HEK293T (cell line): ENCODE measurements at regions not wholly inside any gene's neighbourhood (a gene's known extent, or its start where the extent isn't known, plus 50 kb on each side); places are given as distances from the start of the nearest gene placed in this dataset.
A peak's percentile ranks its signal among the peaks of the same experiment; 100 is the strongest.

Experiments
- CTCF ChIA-PET: fragments of 350-600 bp; formaldehyde crosslinking; extraction: SDS; loops from one replicate; lab custom pipeline; 2021; ENCODE audit warnings: antibody characterized with exemption, inconsistent platforms; lab: Yijun Ruan, JAX
- POLR2A ChIA-PET: fragments of 350-600 bp; formaldehyde crosslinking; extraction: SDS; loops from one replicate; lab custom pipeline; 2020; ENCODE audit warnings: antibody characterized with exemption, inconsistent platforms; lab: Yijun Ruan, JAX
- DNase-seq: peaks from one replicate; pipeline ENCODE4 v3.0.0; 2012; ENCODE audit warnings: mixed read lengths; ENCODE audit errors: extremely low spot score
- ARNT ChIP-seq: fragments of 450-650 bp; IDR thresholded peaks from 2 replicates; pipeline ENCODE4 v1.6.1; 2017; ENCODE audit warnings: mild to moderate bottlenecking
- BHLHE40 ChIP-seq: fragments of 450-650 bp; IDR thresholded peaks from 2 replicates; pipeline ENCODE4 v1.6.1; 2016; ENCODE audit warnings: mild to moderate bottlenecking, moderate library complexity, borderline replicate concordance
- CTBP1 ChIP-seq: fragments of 450-650 bp; IDR thresholded peaks from 2 replicates; pipeline ENCODE4 v1.6.1; 2016; ENCODE audit warnings: borderline replicate concordance
- ELF4 ChIP-seq: fragments of 450-650 bp; IDR thresholded peaks from 2 replicates; pipeline ENCODE4 v1.6.1; 2017; ENCODE audit warnings: antibody characterized with exemption
- FOXA1 ChIP-seq: fragments of 450-650 bp; IDR thresholded peaks from 2 replicates; pipeline ENCODE4 v1.6.1; 2016; ENCODE audit warnings: mild to moderate bottlenecking
- FOXK2 ChIP-seq: fragments of 450-650 bp; IDR thresholded peaks from 2 replicates; pipeline ENCODE4 v1.6.1; 2016; ENCODE audit warnings: mild to moderate bottlenecking
- FOXM1 ChIP-seq: fragments of 450-650 bp; IDR thresholded peaks from 2 replicates; pipeline ENCODE4 v1.6.1; 2017; ENCODE audit warnings: mild to moderate bottlenecking, borderline replicate concordance
- HDGF ChIP-seq: fragments of 450-650 bp; IDR thresholded peaks from 2 replicates; pipeline ENCODE4 v1.6.1; 2017; ENCODE audit warnings: antibody characterized with exemption, borderline replicate concordance
- L3MBTL2 ChIP-seq: fragments of 450-650 bp; conservative IDR thresholded peaks from 2 replicates; pipeline ENCODE4 v1.6.1; 2016; ENCODE audit warnings: mild to moderate bottlenecking
- LEF1 ChIP-seq: fragments of 450-650 bp; IDR thresholded peaks from 2 replicates; pipeline ENCODE4 v1.6.1; 2017; ENCODE audit warnings: mild to moderate bottlenecking, borderline replicate concordance
- NFRKB ChIP-seq: fragments of 450-650 bp; IDR thresholded peaks from 2 replicates; pipeline ENCODE4 v1.6.1; 2016; ENCODE audit warnings: mild to moderate bottlenecking, moderate library complexity
- SP1 ChIP-seq: fragments of 450-650 bp; IDR thresholded peaks from 2 replicates; pipeline ENCODE4 v1.6.1; 2017
- SUZ12 ChIP-seq: fragments of 450-650 bp; IDR thresholded peaks from 2 replicates; pipeline ENCODE4 v1.6.1; 2016; ENCODE audit warnings: mild to moderate bottlenecking
- TARDBP ChIP-seq: fragments of 450-650 bp; IDR thresholded peaks from 2 replicates; pipeline ENCODE4 v1.6.1; 2016
- ZNF384 ChIP-seq: fragments of 450-650 bp; IDR thresholded peaks from 2 replicates; pipeline ENCODE4 v1.6.1; 2016
- TF ChIP-seq, protein P1 (sequence below): fragments of 450-650 bp; IDR thresholded peaks from 2 replicates; pipeline ENCODE4 v1.6.1; 2016

DNA sequence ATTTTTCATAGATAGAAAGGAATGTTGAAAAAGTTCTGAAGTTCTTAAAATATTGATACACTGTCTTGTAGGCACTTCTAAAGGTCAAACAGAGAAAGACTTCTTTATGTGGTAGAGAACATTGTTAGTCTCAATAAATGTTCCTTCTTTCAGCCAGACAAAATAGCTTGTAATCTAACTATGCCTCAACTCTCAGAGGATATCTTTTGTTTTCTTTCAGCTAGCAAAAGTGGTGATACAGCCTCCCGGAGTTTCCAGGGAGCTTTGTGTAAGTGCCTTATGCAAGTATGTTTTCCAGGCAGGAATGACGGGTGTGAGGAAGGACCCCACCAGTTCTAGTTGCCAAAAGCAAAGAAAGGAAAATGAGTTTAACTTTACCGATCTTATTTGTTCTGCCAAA lies 452.1 kb upstream of the ST6GAL2 start:
- DNase-seq, result no peak
- TF ChIP-seq FOXM1, result no peak
- no peak for TF ChIP-seq NFRKB
- no peak for TF ChIP-seq ARNT
- no peak for TF ChIP-seq TARDBP
- TF ChIP-seq, protein P1, sequence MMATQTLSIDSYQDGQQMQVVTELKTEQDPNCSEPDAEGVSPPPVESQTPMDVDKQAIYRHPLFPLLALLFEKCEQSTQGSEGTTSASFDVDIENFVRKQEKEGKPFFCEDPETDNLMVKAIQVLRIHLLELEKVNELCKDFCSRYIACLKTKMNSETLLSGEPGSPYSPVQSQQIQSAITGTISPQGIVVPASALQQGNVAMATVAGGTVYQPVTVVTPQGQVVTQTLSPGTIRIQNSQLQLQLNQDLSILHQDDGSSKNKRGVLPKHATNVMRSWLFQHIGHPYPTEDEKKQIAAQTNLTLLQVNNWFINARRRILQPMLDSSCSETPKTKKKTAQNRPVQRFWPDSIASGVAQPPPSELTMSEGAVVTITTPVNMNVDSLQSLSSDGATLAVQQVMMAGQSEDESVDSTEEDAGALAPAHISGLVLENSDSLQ, result no peak
- TF ChIP-seq SUZ12, result no peak
- no peak for TF ChIP-seq LEF1
- TF ChIP-seq FOXA1, result no peak
- no peak for TF ChIP-seq L3MBTL2
- TF ChIP-seq CTBP1, result no peak
- TF ChIP-seq FOXK2, result no peak
- TF ChIP-seq ELF4, result no peak
- TF ChIP-seq ZNF384, result no peak
- no peak for TF ChIP-seq BHLHE40
- CTCF ChIA-PET, result interaction anchor here (0.7 kb wide), 1 partner anchor 611 kb away, joined by 3 read pairs; no protein-coding TSS in a partner anchor
- POLR2A ChIA-PET, result no interaction called here

DNA sequence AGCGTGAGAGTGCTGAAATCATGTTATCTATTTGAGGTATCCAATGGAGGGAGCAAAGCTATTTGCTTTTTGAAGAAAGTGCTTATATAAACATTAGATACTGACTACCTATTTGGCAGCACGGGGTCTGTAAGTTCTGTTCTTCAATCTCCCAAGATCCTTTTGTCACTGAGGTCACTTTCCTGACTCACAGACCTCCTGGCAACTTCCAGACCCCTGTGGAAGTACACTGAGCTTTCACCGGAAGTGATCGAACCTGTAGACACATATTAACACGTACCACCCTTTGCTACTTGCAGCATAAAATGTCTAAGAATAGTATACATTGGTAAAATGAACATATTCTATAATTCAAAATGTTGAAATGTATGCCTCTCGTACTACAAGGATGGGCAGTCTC lies 452.6 kb upstream of the ST6GAL2 start:
- TF ChIP-seq SP1 (no peak), FOXA1 (no peak), ELF4 (no peak), ARNT (no peak), LEF1 (no peak)
- TF ChIP-seq, protein P1, result no peak
- DNase-seq, result no peak
- ChIA-PET CTCF (interaction anchor here (0.7 kb wide), 1 partner anchor 610 kb away, joined by 3 read pairs; no protein-coding TSS in a partner anchor), POLR2A (no interaction called here)

DNA sequence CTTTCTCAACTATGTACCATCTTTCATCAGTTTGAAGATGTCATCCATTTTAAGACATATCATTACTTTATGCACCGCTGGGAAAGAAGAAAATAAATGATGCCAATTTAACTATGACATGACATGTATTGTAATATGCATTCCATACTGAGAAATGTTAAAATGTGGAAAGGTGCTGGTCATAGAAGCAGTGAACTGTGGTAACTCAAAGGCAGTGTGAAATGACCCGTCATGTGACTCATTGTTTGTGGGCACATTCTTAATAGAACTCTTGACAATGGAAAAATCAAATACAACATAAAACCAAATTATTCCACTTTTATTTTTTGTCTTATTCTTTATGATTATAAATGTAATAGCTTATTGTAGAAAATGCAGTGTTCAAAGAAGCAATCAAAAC lies 455.0 kb upstream of the ST6GAL2 start:
- CTCF ChIA-PET, result no interaction called here

DNA sequence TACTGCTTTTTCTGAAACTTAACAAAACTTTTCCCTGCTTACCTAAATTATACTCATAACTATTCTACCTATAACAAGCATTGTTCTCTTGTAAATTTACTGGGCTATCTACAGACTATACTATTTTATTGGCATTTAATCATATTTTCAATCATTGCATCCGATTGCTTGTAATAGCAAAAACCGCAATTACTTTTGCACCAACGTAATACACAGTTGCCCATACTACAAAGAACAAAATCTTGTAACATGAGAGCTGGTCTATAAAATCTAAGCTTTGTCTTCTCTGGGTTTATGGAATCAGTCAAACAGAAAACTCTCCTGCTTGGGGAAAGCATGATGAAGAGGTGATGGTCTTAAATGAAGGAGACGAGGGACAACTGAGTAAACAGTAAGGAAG lies 463.4 kb upstream of the ST6GAL2 start:
- ChIA-PET CTCF (no interaction called here), POLR2A (no interaction called here)
- DNase-seq, result no peak
- TF ChIP-seq NFRKB, result no peak
- TF ChIP-seq, protein P1, result no peak
- peak; percentile 82 for TF ChIP-seq ELF4
- no peak for TF ChIP-seq L3MBTL2
- TF ChIP-seq BHLHE40, result no peak
- TF ChIP-seq TARDBP, result no peak
- TF ChIP-seq SP1, result no peak

More for the DNA sequence above, 455.0 kb upstream of the ST6GAL2 start:
- no peak for DNase-seq
- POLR2A ChIA-PET, result no interaction called here
- no peak for TF ChIP-seq FOXA1
- TF ChIP-seq FOXM1, result no peak
- no peak for TF ChIP-seq ZNF384

DNA sequence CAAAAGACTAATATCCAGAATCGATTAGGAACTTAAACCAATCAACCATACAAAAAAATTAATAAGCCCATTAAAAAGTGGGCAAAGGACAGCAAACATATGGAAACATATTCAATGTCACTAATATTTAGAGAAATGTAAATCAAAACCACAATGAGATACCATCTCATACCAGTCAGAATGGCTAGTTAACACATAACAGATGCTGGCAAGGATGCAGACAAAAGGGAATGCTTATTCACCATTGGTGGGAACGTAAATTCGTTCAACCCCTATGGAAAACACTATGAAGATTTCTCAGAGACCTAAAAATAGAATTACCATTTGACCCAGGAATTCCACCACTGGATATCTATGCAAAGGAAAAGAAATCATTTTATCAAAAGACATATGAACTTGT lies 468.2 kb upstream of the ST6GAL2 start:
- no peak for TF ChIP-seq BHLHE40
- no peak for TF ChIP-seq ZNF384
- no peak for TF ChIP-seq CTBP1
- TF ChIP-seq HDGF, result no peak
- TF ChIP-seq, protein P1, result no peak
- TF ChIP-seq L3MBTL2, result no peak
- no peak for TF ChIP-seq ARNT
- no peak for TF ChIP-seq LEF1
- no peak for TF ChIP-seq NFRKB
- no peak for TF ChIP-seq SP1
- TF ChIP-seq FOXA1, result no peak
- TF ChIP-seq ELF4, result no peak
- TF ChIP-seq FOXK2, result no peak
- no peak for TF ChIP-seq SUZ12
- TF ChIP-seq FOXM1, result no peak
- no peak for TF ChIP-seq TARDBP
- DNase-seq, result no peak
- ChIA-PET POLR2A (no interaction called here), CTCF (no interaction called here)

DNA sequence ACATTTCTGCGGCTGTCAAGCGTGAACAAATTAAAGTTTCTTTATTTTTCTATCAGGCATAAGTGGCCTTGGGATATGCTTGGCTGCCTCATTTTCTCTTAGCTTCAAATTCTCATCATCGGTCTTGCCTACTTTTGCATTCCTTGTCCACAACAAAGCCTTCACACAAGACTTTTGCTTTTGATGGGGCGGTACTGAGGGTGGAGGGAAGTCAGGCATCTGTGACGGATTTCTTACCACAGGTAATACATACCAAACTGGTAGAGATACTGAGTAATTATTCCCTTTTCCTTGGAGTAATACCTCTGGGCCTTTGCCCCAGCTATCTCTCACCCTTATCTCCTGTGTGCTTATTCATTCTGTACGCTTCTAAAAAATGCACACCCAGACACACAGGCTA lies 468.3 kb upstream of the RGPD4 start:
- no peak for TF ChIP-seq L3MBTL2
- TF ChIP-seq, protein P1, result no peak
- no peak for DNase-seq
- ChIA-PET CTCF (no interaction called here), POLR2A (no interaction called here)
